Stimulated activated CD4-positive, alpha-beta T cell treated with anti-CD3 and anti-CD28 coated beads, Interleukin-4, amount 100 ng/mL, for 48 hours (primary cell): ENCODE measurements at regions not wholly inside any gene's neighbourhood (a gene's known extent, or its start where the extent isn't known, plus 50 kb on each side); places are given as distances from the start of the nearest gene placed in this dataset.

Experiments used
- DNase-seq, 2 donors: peaks; one replicate each; pipeline ENCODE4 v3.0.0-alpha.2; 2020; ENCODE audit warnings: low read depth in 2 of 2

- DNase-seq, result no peak
These were observed 1075.0 kb upstream of the TENM3 start for GRCh38 chr4:181168011-181168805.

- no peak for DNase-seq
These were observed 1070.2 kb upstream of the TENM3 start for GRCh38 chr4:181173046-181173445.

- DNase-seq, result no peak
These were observed 1066.9 kb upstream of the TENM3 start for GRCh38 chr4:181176306-181176705.

GRCh38 chr4:181181331-181181730, 1061.9 kb upstream of the TENM3 start:
- no peak for DNase-seq

- DNase-seq, result no peak
These were observed 1053.5 kb upstream of the TENM3 start for GRCh38 chr4:181189751-181190150.

DNA sequence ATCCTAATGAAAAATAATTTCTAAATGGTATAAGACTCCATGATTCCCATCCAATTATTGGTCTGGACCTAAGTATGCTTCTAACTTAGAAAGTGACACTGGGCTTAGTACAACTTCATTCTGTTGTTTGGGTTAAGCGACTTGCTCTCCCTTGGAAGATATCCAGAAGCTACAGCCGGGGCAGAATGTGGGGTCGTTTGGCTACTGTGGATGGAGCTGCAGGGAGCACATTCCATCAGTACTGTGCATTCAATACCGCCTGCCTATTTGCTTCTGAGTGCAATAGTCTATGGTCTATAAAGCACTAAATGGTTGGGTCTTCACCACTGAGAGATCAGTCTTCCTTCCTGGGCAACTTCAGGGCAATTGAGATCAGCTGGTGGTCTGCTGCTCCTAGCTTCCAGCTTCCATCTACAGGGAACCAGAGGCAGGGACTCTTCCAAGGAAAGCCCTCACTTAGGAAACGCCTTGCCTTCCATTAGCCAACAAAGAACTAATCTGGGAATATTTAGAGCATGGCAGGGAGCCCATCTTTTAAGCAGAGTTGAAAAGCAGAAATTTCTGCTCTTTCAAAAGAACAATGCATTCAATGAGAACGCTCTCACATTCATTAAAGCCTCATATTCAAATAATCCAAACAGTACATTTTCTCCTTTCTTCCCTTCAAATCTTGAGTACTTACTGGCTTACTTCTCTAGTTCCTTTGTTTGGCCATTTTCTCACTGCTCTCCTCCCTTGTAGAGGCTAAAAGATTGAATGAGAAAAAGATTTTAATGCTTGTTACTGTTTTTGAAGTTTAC, 1049.9 kb upstream of the TENM3 start:
- DNase-seq, result no peak

DNA sequence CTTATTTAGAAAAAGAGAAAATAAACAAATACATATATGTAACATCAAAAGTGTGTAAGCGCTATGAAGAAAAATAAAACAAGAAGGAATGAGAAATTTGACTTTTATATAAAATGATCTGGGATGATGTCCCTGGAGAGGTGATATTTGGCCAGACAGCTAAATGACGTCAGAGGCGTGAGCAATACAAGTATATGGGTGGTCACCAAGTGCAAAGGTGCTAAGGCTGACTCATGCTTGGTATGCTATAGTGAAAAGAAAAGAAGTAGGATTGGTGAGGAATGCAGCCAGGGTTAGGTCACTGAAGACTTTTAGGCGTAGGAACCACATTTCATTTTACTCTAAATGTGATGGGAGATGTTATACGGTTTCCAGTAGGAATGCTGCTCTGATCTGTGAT, 1049.1 kb upstream of the TENM3 start:
- DNase-seq, result no peak

DNA sequence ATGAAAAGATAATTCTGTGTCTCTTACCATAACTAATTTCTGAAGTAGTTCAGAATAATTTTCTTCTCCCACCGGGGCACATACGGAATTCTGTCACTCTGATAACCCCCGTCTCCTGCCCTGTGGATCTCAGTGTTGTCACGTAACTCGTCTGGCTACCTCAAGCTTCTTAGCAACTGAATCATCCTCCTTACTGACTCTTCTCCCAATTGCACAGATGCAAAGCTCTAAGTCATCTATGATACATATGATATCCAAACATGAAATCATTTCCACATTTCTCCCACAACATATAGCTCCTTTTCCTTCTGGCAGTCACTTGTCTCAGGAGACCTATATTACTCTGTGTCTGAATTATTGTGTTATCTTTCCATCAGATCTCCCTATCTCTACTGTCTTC, 1043.1 kb upstream of the TENM3 start:
- no peak for DNase-seq

DNA sequence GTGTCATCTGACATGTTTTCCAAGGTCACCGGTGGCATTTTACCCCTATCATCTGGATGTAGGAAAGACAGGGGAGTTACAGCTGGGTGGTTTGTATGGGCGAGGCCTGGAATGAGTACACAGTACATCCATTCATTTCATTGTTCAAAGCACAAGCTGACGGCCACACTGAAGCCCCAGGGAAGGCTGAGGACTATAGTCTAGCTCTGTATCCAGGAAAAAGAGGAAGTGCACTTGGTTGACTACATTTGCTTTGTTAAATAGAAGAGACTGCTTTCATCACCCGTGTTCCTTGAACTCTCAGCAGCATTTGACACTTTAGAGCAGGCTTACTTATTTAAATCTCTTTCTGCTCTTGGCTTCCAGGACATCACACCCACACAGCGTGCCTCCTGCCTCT, 1041.0 kb upstream of the TENM3 start:
- no peak for DNase-seq

- DNase-seq, result no peak
These were observed 1039.1 kb upstream of the TENM3 start for GRCh38 chr4:181204109-181204508.

DNA sequence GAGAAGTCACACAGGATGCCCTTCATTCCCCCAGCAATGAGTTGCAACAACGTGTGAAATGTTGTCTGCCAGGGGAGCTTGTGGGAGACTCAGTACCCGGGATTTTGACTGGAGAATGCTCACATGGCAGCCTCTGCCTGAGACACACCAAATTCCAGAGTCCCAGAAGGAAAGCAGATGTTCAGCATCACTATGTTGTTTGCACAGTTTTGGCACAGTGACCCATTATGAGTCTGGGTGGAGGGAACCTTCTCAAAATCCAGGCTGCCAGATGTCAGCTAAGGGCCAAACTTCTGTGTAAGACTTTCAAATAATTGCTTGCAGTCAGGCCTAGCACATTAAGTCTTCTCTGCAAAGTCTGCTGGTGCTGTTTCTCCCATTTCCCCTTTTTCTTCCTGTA, 1029.7 kb upstream of the TENM3 start:
- no peak for DNase-seq

DNA sequence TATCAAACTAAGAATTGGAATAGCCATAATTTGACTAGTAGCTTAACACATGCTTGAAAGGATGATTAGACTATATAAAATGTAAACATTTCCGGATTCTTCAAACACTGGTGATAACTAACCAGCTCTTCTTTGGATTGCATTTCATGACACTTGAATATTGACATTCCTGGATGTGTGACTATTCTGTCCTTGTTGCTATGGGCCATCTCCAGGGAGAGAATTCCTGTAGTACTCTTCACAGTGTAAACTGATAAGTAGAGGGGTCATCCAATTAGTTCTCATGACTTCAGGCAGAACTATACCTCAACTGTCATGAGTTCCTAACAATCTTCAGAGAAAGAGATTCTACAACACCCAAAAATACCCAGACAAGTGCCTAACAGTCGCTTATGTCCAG, 1026.7 kb upstream of the TENM3 start:
- no peak for DNase-seq

DNA sequence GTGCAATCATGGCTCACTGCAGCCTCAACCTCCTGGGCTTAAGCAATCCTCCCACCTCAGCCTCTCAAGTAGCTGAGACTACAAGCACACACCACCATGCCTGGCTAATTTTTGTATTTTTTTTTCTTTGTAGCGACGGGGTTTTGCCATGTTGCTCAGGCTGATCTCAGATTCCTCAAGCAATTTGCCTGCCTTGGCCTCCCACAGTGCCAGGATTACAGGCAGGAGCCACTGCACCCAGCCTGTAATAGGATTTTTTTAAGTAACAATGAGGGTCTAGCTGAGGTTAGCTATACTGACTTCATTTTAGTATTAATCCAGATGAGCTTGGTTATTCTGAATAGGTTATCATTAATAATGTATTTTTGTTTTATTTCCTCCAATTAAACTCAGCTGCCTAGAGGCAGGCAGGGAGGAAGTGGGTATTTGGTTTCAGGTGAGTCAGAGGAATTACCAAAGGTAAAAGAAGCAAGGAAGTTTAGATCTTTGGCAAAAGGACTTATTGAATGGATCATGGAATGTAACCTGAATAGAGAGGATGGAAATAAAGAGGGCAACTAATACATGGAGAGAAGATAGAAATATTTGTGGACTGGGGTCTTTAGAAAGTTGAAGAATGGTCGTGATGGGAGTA, 1023.3 kb upstream of the TENM3 start:
- DNase-seq, result no peak

DNA sequence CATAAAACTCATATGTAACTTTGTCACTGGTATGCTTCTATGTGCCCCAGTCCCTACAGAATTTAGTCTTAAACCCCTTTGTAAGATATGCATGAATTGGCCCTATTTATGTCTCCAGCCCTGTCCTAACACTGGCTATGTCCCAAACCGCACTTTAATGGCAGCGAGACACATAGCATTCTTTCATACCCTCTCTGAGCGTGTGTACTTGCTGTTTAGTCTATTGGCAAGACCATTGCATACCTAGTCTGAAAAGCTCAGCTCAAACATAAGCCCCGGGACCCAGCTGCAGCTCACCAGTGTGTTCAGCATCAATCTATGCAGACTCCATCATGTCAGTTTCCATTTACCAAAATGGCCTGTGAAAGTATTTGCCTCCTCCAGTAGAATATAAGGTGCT, 1018.4 kb upstream of the TENM3 start:
- no peak for DNase-seq

GRCh38 chr4:181225616-181226261, 1017.5 kb upstream of the TENM3 start:
- no peak for DNase-seq

DNA sequence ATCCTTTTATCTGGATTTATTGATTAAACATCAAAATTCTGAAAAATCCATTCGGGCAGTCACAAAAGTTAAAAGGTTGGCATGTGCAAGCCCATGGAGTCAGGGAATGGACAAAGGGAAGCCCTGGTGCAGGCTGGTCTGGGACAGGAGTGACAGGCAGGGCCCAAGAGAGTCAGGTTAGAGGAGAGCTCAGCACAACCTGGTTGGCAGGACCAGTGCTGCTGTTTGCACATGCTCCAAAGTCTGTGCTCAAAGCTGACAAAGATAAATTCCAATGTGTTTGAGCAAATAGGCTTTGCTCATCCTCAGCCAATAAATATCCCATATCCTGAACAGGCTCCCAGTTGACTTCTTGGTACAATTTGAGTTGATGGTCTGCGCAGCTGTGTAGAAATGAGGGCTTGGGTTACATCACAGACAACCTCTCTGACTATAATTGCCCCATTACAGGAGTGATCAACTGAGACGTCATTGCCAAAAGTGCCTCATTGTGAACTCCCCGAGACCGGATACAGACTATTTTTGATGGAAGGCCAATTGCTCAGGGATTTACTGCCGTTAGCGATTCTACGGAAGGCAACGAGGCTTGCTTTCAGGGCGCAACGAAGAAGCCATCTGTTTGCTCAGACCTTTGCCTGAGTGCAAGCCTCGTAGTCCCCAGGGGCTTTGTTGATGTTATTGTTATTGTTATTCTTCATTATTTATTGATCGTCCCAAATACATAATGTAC, 1008.1 kb upstream of the TENM3 start:
- DNase-seq, result no peak

DNA sequence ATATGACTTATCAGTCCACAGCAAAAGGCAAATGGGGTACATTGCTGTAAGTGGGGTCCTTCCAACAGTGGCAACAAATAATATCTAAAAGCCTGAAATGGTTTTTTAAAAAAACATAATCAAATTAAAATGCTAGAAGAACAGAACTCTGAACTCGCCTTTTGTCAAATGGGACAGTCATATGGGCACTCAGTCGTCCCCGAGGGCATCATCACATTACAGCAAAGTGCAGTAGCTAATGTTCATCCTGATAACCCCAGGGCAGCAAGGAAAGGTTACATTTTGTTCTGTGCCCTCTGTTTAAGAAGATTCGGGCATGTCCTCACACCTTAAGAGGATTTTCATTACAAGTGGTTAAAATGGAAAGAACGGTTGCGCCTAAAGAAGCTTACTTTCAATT, 997.9 kb upstream of the TENM3 start:
- DNase-seq, result no peak

- DNase-seq, result no peak
These were observed 994.2 kb upstream of the TENM3 start for GRCh38 chr4:181249031-181249430.

DNA sequence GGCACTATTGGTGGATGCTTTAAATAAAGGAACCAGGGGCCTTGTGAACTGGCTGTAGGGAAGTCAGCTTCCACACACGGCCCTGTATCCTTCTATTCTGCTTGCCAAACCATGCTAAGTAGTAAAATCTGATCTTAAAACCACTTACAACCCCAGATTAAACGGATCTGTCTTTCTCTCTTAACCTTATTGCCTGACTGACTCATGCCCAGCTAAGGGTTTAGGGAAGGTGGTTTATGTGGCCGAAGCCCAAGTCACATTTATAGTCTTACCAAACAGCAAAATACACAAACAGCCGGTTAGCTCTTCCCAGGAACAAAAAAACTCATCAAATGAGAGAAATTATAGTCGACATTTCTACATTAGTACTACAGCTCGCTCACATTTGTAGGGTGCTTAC, 988.4 kb upstream of the TENM3 start:
- no peak for DNase-seq

DNA sequence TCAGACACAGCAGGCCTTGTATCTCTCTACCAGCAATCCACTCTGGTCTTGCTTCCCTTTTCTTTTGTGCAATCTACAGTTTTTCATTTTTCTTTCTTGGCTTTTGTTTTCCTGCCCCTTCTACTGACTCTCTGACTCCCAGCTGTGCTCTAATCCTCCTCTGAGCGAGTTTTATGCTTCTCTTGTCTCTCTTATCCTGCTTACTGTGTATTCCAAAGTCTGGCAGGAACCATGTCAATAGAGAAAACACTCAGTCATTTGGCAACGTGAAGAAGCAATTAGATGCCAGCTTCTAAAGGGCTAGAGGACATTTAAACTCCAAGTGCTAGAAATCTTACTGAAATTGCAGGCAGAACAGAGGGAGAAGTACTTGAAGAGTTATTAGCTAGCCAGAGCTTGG, 984.6 kb upstream of the TENM3 start:
- DNase-seq, result no peak

DNA sequence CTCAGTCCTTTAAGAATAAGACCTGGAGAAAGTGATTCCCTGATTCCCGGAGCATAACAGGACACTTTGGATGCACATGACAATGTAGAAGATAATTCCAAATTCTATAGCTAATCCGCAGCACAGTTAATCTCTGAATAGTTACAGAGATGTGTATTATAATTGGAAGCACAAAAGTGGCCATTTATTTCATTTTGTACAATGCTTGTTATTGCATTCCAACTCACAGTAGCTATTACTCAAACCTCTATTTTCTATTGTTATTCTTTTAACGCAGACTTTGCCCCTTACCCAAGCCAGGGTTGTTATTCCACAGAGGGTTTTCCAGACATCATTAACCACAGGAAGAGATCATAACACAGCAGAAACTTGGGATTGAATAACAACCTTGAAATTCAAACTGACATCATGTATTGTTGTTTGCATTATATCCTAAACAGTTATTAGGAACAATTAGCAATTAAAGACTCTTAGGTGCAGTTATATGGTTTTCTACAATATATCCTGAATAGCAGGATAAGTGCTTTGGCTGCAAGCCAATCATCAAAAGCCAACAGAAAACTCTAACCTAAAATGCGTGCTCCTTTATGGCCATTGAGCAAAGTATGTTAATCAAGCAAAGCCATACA, 984.0 kb upstream of the TENM3 start:
- DNase-seq, result no peak
